Cardiac fibroblast (primary cell): ENCODE measurements at regions not wholly inside any gene's neighbourhood (a gene's known extent, or its start where the extent isn't known, plus 50 kb on each side); places are given as distances from the start of the nearest gene placed in this dataset.
"Not testable (repeated sequence)": the region's sequence is repeated elsewhere in the genome, so short reads cannot be mapped to it uniquely, and the experiment has no call there.

Source experiments
- DNase-seq, 2 donors: peaks; one replicate each; pipeline versions ENCODE4 v3.0.0 to v3.0.0-alpha.2; 2010; ENCODE audit warnings: low read depth in 2 of 2
- H3K4me3 ChIP-seq, 2 donors: replicated peaks in 1 of 2; 1 replicate in 1 of 2; 2 replicates in 1 of 2; pipeline ENCODE4 v1.5.1; 2011; ENCODE audit warnings: low read depth in 2 of 2, low read length in 2 of 2, mild to moderate bottlenecking in 2 of 2, moderate library complexity in 1 of 2
- TF ChIP-seq, protein P1 (sequence below): IDR thresholded peaks from one replicate; pipeline ENCODE4 v1.5.1; 2011; ENCODE audit warnings: low read depth, mild to moderate bottlenecking, low read length, inconsistent platforms

DNA sequence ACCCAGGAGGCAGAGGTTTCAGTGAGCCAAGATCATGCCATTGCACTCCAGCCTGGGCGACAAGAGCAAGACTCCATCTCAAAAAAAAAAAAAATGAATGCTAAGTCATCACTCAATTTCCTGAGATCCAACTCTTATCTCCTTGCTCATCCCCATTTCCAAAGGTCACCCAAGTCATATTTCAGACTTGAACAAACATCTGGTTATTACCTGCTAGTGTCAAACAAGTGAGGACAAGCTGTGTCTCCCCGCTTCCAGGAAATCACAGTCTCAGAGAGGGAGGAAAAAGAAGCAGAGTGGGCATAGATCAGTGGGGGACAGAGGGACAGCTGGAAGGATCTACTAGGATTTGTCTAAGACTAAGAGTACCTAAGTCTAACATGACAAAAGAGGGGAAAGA, 147.5 kb upstream of the FUNDC1 start:
- TF ChIP-seq, protein P1, sequence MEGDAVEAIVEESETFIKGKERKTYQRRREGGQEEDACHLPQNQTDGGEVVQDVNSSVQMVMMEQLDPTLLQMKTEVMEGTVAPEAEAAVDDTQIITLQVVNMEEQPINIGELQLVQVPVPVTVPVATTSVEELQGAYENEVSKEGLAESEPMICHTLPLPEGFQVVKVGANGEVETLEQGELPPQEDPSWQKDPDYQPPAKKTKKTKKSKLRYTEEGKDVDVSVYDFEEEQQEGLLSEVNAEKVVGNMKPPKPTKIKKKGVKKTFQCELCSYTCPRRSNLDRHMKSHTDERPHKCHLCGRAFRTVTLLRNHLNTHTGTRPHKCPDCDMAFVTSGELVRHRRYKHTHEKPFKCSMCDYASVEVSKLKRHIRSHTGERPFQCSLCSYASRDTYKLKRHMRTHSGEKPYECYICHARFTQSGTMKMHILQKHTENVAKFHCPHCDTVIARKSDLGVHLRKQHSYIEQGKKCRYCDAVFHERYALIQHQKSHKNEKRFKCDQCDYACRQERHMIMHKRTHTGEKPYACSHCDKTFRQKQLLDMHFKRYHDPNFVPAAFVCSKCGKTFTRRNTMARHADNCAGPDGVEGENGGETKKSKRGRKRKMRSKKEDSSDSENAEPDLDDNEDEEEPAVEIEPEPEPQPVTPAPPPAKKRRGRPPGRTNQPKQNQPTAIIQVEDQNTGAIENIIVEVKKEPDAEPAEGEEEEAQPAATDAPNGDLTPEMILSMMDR = no peak
- no peak overlapping the region for H3K4me3 ChIP-seq
- DNase-seq = no peak

DNA sequence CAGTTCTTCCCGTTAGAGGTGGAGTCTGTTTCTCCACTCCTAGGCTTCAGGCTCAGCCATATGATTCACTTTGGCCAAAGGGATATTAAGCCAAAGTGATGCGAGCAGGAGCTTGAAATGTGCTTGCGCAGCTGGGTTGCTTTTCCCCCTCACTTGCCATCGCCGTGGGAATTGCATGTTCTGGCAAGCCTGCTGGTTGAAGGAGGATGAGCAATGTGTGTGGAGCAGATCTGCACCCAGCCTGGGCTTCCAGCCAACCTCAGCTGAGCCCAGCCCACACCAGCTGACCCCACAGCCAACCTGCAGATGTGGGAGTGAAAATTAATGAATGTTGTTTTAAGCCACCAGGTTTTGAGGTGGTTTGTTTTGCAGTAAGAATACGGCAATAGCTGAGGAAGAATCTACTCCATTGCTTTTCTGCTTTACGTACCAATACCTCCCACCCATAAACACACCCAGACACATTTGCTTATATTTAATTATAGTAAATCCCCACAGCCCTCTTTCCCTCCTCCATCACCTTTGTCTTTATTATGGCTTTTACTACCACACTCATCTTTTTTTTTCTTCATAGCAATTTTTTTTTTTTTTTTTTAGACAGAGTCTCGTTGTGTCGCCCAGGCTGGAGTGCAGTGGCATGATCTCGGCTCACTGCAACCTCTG, 132.8 kb upstream of the FUNDC1 start:
- peak; percentile 83 to 89 for DNase-seq
- no peak overlapping the region for H3K4me3 ChIP-seq
- TF ChIP-seq, protein P1 = no peak

DNA sequence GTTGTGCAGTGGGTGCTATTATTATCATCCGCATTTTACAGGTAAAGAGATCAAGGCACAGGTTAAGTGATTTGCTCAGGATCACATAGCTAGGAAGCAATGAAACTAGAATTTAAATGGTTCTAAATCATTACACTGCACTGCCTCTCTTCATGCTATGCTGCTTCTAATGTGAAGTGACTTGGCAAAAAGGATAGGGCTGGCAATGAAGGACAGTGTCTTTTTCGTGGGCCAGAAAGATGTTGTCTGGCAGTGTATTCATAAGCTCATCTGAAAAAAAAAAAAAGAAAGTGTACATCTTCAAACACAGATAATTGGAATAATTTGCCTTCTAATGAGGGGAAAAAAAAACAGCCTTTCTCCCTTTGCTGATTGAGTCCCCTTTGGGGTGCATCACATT, 132.2 kb upstream of the FUNDC1 start:
- TF ChIP-seq, protein P1 = no peak
- DNase-seq = no peak
- no peak overlapping the region for H3K4me3 ChIP-seq

DNA sequence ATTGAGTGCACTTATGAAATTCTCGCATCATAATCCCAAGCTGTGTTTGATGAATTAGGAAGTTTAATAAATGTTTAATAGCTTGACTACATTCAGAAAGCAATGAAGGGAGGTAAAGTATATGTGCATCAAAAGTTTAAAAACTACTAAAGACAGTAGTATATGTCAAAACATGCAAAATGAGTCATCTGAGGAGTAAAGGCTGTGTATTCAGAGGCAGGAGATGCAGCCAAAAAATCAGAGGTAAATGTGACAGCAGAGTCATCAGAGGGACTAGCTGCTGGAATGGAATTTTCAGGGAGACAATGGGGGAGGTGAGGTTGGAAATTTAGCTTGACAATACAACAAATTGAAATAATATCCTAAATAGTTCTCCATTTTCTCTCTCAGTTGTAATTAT, 127.0 kb upstream of the FUNDC1 start:
- TF ChIP-seq, protein P1 = no peak
- DNase-seq = no peak
- H3K4me3 ChIP-seq = no peak overlapping the region

DNA sequence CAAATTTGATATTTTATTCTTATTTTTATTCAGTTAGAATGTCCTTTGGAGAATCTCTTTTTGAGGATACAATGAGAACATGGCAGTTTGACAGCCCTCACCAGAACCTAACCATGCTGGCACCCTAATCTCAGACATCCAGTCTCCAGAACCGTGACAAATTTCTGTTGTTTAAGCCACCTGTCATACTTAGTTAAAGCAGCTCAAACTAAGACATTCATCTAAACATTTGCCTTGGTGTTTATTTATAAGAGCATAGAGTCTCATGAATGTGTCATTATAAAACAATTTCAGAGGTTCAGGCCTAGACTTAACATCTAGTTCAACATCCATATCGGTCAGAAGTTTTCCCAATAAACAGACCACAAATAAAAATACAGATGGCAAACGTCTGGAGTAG, 125.1 kb upstream of the FUNDC1 start:
- DNase-seq = no peak
- TF ChIP-seq, protein P1 = no peak
- no peak overlapping the region for H3K4me3 ChIP-seq

DNA sequence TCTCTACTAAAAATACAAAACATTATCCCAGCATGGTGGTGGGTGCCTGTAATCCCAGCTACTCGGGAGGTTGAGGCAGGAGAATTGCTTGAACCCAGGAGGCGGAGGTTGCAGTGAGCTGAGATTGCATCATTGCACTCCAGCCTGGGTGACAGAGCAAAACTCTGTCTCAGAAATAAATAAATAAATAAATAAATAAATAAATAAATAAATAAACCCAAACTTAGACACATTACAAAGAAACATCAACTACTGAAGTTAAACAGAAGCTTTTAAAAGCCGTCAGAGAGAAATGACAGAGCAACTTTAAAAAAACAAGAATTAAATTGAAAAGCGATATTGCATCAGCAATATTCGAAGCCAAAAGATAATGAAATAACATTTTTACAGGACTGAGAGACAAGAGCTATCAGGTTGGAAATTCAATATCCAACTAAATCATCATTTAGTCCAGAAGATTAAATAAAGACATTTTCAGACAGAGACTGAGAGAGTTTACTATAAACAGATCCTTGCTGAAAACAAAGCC, 115.1 kb upstream of the FUNDC1 start:
- not testable (repeated sequence) for H3K4me3 ChIP-seq, DNase-seq

DNA sequence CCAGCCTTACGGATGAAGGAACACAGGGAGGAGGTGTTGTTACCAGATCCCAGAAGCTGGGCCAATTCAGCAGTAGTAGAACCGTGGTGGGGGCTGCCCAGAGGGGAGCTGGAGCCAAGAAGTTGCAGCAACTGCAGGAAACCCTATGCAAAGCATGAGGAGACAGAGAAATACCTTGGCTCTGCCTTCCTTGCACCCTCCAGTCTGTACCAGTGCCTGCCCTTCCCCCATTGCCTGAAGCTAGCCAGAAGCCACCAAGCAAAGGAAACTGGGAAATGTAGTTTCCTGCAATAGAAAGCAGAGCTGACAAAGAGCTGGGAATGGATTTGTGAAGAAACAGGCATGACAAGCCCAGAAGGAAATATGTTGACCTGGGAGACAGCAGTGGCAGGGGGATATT, 108.7 kb upstream of the FUNDC1 start:
- H3K4me3 ChIP-seq = no peak overlapping the region
- TF ChIP-seq, protein P1 = no peak
- DNase-seq = peak in 1 of 2 donors; percentile 17
